PC-9 (cell line): ENCODE measurements at regions not wholly inside any gene's neighbourhood (a gene's known extent, or its start where the extent isn't known, plus 50 kb on each side); places are given as distances from the start of the nearest gene placed in this dataset.

Experiments
- BruUV-seq: library from RNA; stranded (reverse); fragments of 400-500 nt; replicated peaks from 2 replicates; lab custom pipeline; 2021; lab: Mats Ljungman, UMichigan
- CTCF ChIA-PET: fragments of 300-600 bp; sonication (Branson Sonifier 250); formaldehyde crosslinking; loops from one replicate; lab custom pipeline; 2022; ENCODE audit warnings: antibody characterized with exemption; lab: Charles Lee
- POLR2A ChIA-PET: fragments of 300-600 bp; sonication (Branson Sonifier 250); formaldehyde crosslinking; loops from one replicate; lab custom pipeline; 2022; ENCODE audit warnings: antibody characterized with exemption; ENCODE audit not compliant: unreplicated experiment; lab: Charles Lee
- DNase-seq, 2 experiments: peaks; one replicate each; pipeline versions ENCODE4 v3.0.0 to v3.0.0-alpha.2; 2015 to 2022; ENCODE audit warnings: mixed read lengths in 1 of 2
- H2AFZ ChIP-seq: fragments of 200-600 bp; sonication (generic); 2 replicates; pipeline ENCODE4 v1.8.1; 2017; ENCODE audit warnings: antibody characterized with exemption
- H3F3A ChIP-seq: fragments of 200-600 bp; sonication (generic); 2 replicates; pipeline ENCODE4 v1.8.1; 2017; ENCODE audit warnings: antibody characterized with exemption, mild to moderate bottlenecking, low read depth; ENCODE audit not compliant: insufficient read depth
- H3K27ac ChIP-seq: fragments of 200-600 bp; sonication (generic); 2 replicates; pipeline ENCODE4 v1.6.1; 2016; ENCODE audit warnings: mixed run types
- H3K27me3 ChIP-seq: fragments of 200-600 bp; sonication (generic); 2 replicates; pipeline ENCODE4 v1.6.1; 2016; ENCODE audit warnings: low read depth, mixed run types; ENCODE audit not compliant: insufficient read depth
- H3K36me3 ChIP-seq: fragments of 200-600 bp; sonication (generic); 2 replicates; pipeline ENCODE4 v1.6.1; 2016; ENCODE audit warnings: low read depth, mixed run types
- H3K4me1 ChIP-seq: fragments of 200-600 bp; sonication (generic); replicated peaks from 2 replicates; pipeline ENCODE4 v1.6.1; 2016; ENCODE audit warnings: mixed run types; ENCODE audit not compliant: insufficient read depth
- H3K4me2 ChIP-seq: fragments of 200-600 bp; sonication (generic); 2 replicates; pipeline ENCODE4 v1.6.1; 2017; ENCODE audit warnings: mixed run types
- H3K4me3 ChIP-seq: fragments of 200-600 bp; sonication (generic); 2 replicates; pipeline ENCODE4 v1.6.1; 2016; ENCODE audit warnings: mixed run types
- H3K79me2 ChIP-seq: fragments of 200-600 bp; sonication (generic); 2 replicates; pipeline ENCODE4 v1.6.1; 2017; ENCODE audit warnings: low read depth, mixed run types
- H3K9me2 ChIP-seq: fragments of 200-600 bp; sonication (generic); 2 replicates; pipeline ENCODE4 v1.8.1; 2017; ENCODE audit warnings: mild to moderate bottlenecking; ENCODE audit not compliant: insufficient read depth
- H3K9me3 ChIP-seq: fragments of 200-600 bp; sonication (generic); 2 replicates; pipeline ENCODE4 v1.8.1; 2016; ENCODE audit warnings: low read depth; ENCODE audit not compliant: insufficient read depth
- H4K20me1 ChIP-seq: fragments of 200-600 bp; sonication (generic); 2 replicates; pipeline ENCODE4 v1.8.1; 2017; ENCODE audit not compliant: insufficient read depth
- CTCF ChIP-seq: fragments of 200-600 bp; sonication (generic); conservative IDR thresholded peaks from 2 replicates; pipeline ENCODE4 v1.6.1; 2017; ENCODE audit warnings: mixed run types, antibody characterized with exemption, mild to moderate bottlenecking, moderate library complexity
- EZH2 ChIP-seq: fragments of 200-600 bp; sonication (generic); IDR thresholded peaks from 2 replicates; pipeline ENCODE4 v1.8.0; 2017; ENCODE audit warnings: antibody characterized with exemption, low read depth
- intact Hi-C: fragments of 100-400 bp; cut with micrococcal nuclease; formaldehyde crosslinking; loops from one replicate; pipeline ENCODE4 v1.10.0; 2022; ENCODE audit not compliant: unreplicated experiment

- CTCF ChIA-PET, result no interaction called here
- intact Hi-C loops, result no loop called here
These were observed 300.5 kb upstream of the CTNND2 start for GRCh38 chr5:12204761-12205160.

GRCh38 chr5:12193536-12193935 is 289.3 kb upstream of the CTNND2 start:
- no peak for DNase-seq
- TF ChIP-seq EZH2 (no peak), CTCF (no peak)
- no peaks in the 10 kb centered on the region for H3K9me2 ChIP-seq

More at GRCh38 chr5:12204761-12205160, 300.5 kb upstream of the CTNND2 start:
- H3K4me1 ChIP-seq, result no peaks in the 10 kb centered on the region
- no peaks in the 10 kb centered on the region for H3K36me3 ChIP-seq
- H3K9me2 ChIP-seq, result no peaks in the 10 kb centered on the region; the same call in 1 of the 2 replicates
- H3K79me2 ChIP-seq, result no peaks in the 10 kb centered on the region
- no peaks in the 10 kb centered on the region for H3F3A ChIP-seq
- BruUV-seq, result no TSS peak
- POLR2A ChIA-PET, result no interaction called here
- no peak overlapping the region for H2AFZ ChIP-seq
- no peak overlapping the region for H3K4me2 ChIP-seq
- no peak overlapping the region for H3K27ac ChIP-seq
- H4K20me1 ChIP-seq, result no peaks in the 10 kb centered on the region
- no peak for TF ChIP-seq EZH2
- no peak for TF ChIP-seq CTCF
- no peak for DNase-seq
- H3K4me3 ChIP-seq, result no peak overlapping the region
- no peaks in the 10 kb centered on the region for H3K9me3 ChIP-seq
- no peaks in the 10 kb centered on the region for H3K27me3 ChIP-seq

GRCh38 chr5:12183003-12183402 is 278.8 kb upstream of the CTNND2 start:
- ChIA-PET CTCF (no interaction called here), POLR2A (no interaction called here)
- H3K27me3 ChIP-seq, result no peaks in the 10 kb centered on the region
- no peak overlapping the region for H2AFZ ChIP-seq
- H3K4me2 ChIP-seq, result no peak overlapping the region
- H3K79me2 ChIP-seq, result no peaks in the 10 kb centered on the region
- no peaks in the 10 kb centered on the region for H3K36me3 ChIP-seq
- no peaks in the 10 kb centered on the region for H3F3A ChIP-seq
- intact Hi-C loops, result no loop called here
- H3K9me2 ChIP-seq, result no peaks in the 10 kb centered on the region
- no TSS peak for BruUV-seq
- DNase-seq, result no peak
- H3K27ac ChIP-seq, result no peak overlapping the region
- no peaks in the 10 kb centered on the region for H3K4me1 ChIP-seq
- H3K9me3 ChIP-seq, result no peaks in the 10 kb centered on the region
- TF ChIP-seq EZH2 (no peak), CTCF (no peak)
- H4K20me1 ChIP-seq, result no peaks in the 10 kb centered on the region
- H3K4me3 ChIP-seq, result no peak overlapping the region

More at GRCh38 chr5:12193536-12193935, 289.3 kb upstream of the CTNND2 start:
- Histone ChIP-seq H3F3A (no peaks in the 10 kb centered on the region), H3K27me3 (no peaks in the 10 kb centered on the region), H4K20me1 (no peaks in the 10 kb centered on the region), H3K4me3 (no peak overlapping the region), H3K4me2 (no peak overlapping the region), H3K9me3 (no peaks in the 10 kb centered on the region), H3K27ac (no peak overlapping the region), H2AFZ (no peak overlapping the region), H3K79me2 (no peaks in the 10 kb centered on the region), H3K36me3 (no peaks in the 10 kb centered on the region), H3K4me1 (no peaks in the 10 kb centered on the region)
- intact Hi-C loops, result no loop called here
- no TSS peak for BruUV-seq
- POLR2A ChIA-PET, result no interaction called here
- CTCF ChIA-PET, result no interaction called here
